ENCODE measurements at regions not wholly inside any gene's neighbourhood (a gene's known extent, or its start where the extent isn't known, plus 50 kb on each side); places are given as distances from the start of the nearest gene placed in this dataset.

DNA sequence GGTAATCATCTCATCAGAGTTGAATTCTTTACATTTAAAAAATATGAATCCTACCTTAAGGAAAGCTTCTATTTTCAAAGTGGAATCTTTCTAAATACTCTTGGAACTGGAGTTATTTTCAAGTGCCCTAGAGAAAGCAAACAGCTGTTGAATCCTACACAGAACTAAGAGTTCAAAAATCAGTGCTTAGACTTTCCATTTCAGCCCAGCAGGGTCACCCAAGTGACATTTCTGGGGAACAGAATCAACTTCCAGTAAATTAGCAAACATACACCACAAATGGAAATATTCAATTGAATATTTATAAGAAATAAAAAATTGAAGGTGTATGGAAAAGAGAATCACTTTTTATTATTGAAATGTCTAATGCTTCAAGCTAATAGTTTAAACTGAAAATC is 427.7 kb upstream of the NOX3 start:
- no peak for TF ChIP-seq POLR2A (IDR thresholded peaks at IDR 0.05; ENCODE audit: low read length)
- TF ChIP-seq GATA1 (IDR thresholded peaks at IDR 0.05; ENCODE audit: low read depth, low read length) = no peak
